B cell (primary cell): ENCODE measurements at regions not wholly inside any gene's neighbourhood (a gene's known extent, or its start where the extent isn't known, plus 50 kb on each side); places are given as distances from the start of the nearest gene placed in this dataset.

ENCODE experiments used
- ATAC-seq: fragments of 200-7000 bp; cut with Tn5 transposase; one replicate; pipeline ENCODE4 v1.10.0; 2021; ENCODE audit warnings: low read depth, mild to moderate bottlenecking, moderate number of reproducible peaks, moderate library complexity
- CTCF ChIA-PET: fragments of 350-600 bp; sonication (Branson Sonifier 250); formaldehyde crosslinking; loops from one replicate; lab custom pipeline; 2021; ENCODE audit warnings: antibody characterized with exemption, inconsistent platforms; lab: Charles Lee
- POLR2A ChIA-PET: fragments of 350-600 bp; sonication (Branson Sonifier 250); formaldehyde crosslinking; loops from one replicate; lab custom pipeline; 2021; ENCODE audit warnings: antibody characterized with exemption; lab: Charles Lee
- DNase-seq: peaks from one replicate; pipeline ENCODE4 v3.0.0; 2013
- H2AFZ ChIP-seq: 2 replicates; pipeline ENCODE4 v1.6.1; 2012; ENCODE audit warnings: mild to moderate bottlenecking, low read depth, low read length; ENCODE audit not compliant: insufficient read depth, poor library complexity, severe bottlenecking
- H3K27ac ChIP-seq, 2 donors: 1 replicate in 1 of 2; 2 replicates in 1 of 2; pipeline ENCODE4 v1.5.1; 2012 to 2013; ENCODE audit warnings: low read length in 2 of 2, mild to moderate bottlenecking in 2 of 2, moderate library complexity in 1 of 2
- H3K27me3 ChIP-seq, 4 experiments: fragments of 200-600 bp in 1 of 4; sonication (generic) in 1 of 4; replicated peaks in 1 of 4; 1 replicate in 2 of 4; 2 replicates in 2 of 4; pipeline versions ENCODE4 v1.6.1 to v1.7.0; 2013 to 2016; ENCODE audit warnings: low read length in 3 of 4, mild to moderate bottlenecking in 2 of 4, mixed read lengths in 1 of 4, moderate library complexity in 1 of 4; ENCODE audit not compliant: insufficient read depth in 4 of 4, control insufficient read depth in 3 of 4; ENCODE audit errors: control extremely low read depth in 1 of 4
- H3K36me3 ChIP-seq, 2 experiments: replicated peaks in 1 of 2; 1 replicate in 1 of 2; 2 replicates in 1 of 2; pipeline versions ENCODE4 v1.6.1 to v1.7.1; 2013; ENCODE audit warnings: low read length in 1 of 2; ENCODE audit not compliant: insufficient read depth in 2 of 2, control insufficient read depth in 1 of 2; ENCODE audit errors: control extremely low read depth in 1 of 2, extremely low read depth in 1 of 2
- H3K4me1 ChIP-seq, 2 donors: fragments of 200-600 bp in 1 of 2; sonication (generic) in 1 of 2; 1 replicate in 1 of 2; 2 replicates in 1 of 2; pipeline versions ENCODE4 v1.5.1 to v1.6.1; 2013 to 2017; ENCODE audit warnings: low read length in 2 of 2; ENCODE audit not compliant: control insufficient read depth in 2 of 2, insufficient read depth in 2 of 2
- H3K4me2 ChIP-seq: replicated peaks from 2 replicates; pipeline ENCODE3; 2012; ENCODE audit warnings: mild to moderate bottlenecking, low read depth, low read length; ENCODE audit not compliant: poor library complexity, severe bottlenecking
- H3K4me3 ChIP-seq, 5 experiments: fragments of 200-600 bp in 1 of 5; sonication (generic) in 1 of 5; 1 replicate in 3 of 5; 2 replicates in 2 of 5; pipeline versions ENCODE4 v1.5.1 to v1.7.0; 2011 to 2016; ENCODE audit warnings: low read length in 4 of 5, mild to moderate bottlenecking in 4 of 5, low read depth in 2 of 5, control low read depth in 1 of 5, moderate library complexity in 1 of 5; ENCODE audit not compliant: insufficient read depth in 1 of 5; ENCODE audit errors: control extremely low read depth in 1 of 5, extremely low read depth in 1 of 5
- H3K79me2 ChIP-seq: fragments of 200-600 bp; sonication (generic); one replicate; pipeline ENCODE4 v1.6.0; 2016; ENCODE audit warnings: low read length; ENCODE audit not compliant: control insufficient read depth, insufficient read depth
- H3K9ac ChIP-seq: fragments of 200-600 bp; sonication (generic); 2 replicates; pipeline ENCODE4 v1.6.1; 2017; ENCODE audit warnings: mild to moderate bottlenecking, low read length, moderate library complexity
- H3K9me3 ChIP-seq, 3 donors: one replicate each; pipeline versions ENCODE4 v1.6.1 to v1.7.1; 2013; ENCODE audit warnings: low read length in 2 of 3; ENCODE audit not compliant: control insufficient read depth in 2 of 3, insufficient read depth in 1 of 3; ENCODE audit errors: control extremely low read depth in 1 of 3
- H4K20me1 ChIP-seq: 2 replicates; pipeline ENCODE4 v1.6.0; 2012; ENCODE audit warnings: mild to moderate bottlenecking, low read length; ENCODE audit not compliant: insufficient read depth, control insufficient read depth, poor library complexity, severe bottlenecking
- H3K27ac Mint-ChIP-seq: one replicate; pipeline ENCODE4 v1.8.0; 2021; ENCODE audit warnings: mixed read lengths
- H3K27me3 Mint-ChIP-seq: one replicate; pipeline ENCODE4 v1.8.0; 2021; ENCODE audit warnings: mixed read lengths
- H3K4me1 Mint-ChIP-seq: one replicate; pipeline ENCODE4 v1.8.0; 2021; ENCODE audit warnings: mixed read lengths
- H3K4me3 Mint-ChIP-seq: one replicate; pipeline ENCODE4 v1.8.0; 2021; ENCODE audit warnings: mixed read lengths
- H3K9me3 Mint-ChIP-seq: one replicate; pipeline ENCODE4 v1.8.0; 2022; ENCODE audit warnings: mixed read lengths; ENCODE audit not compliant: insufficient read depth
- CTCF ChIP-seq: fragments of 200-600 bp; IDR thresholded peaks from one replicate; pipeline ENCODE4 v1.8.0; 2022; ENCODE audit warnings: antibody characterized with exemption, mild to moderate bottlenecking
- EZH2 ChIP-seq: IDR thresholded peaks from 2 replicates; pipeline ENCODE4 v1.6.1; 2012; ENCODE audit warnings: borderline replicate concordance, low read depth, mild to moderate bottlenecking, moderate library complexity, low read length; ENCODE audit not compliant: insufficient read depth, poor library complexity, severe bottlenecking
- WGBS: methylation state at CpG from one replicate; pipeline ENCODE4 v1.1.5; 2013; ENCODE audit warnings: missing lambda C conversion rate; ENCODE audit not compliant: insufficient coverage; 5-methylcytosine and 5-hydroxymethylcytosine counted together
- intact Hi-C: fragments of 100-400 bp; cut with micrococcal nuclease; formaldehyde crosslinking; loops from one replicate; pipeline ENCODE4 v1.10.0; 2022

- CTCF ChIA-PET: no interaction called here
- no peak for ATAC-seq
Observed at GRCh38 chr6:63424636-63425035, 104.9 kb upstream of the LGSN start.

GRCh38 chr6:63425493-63425892 lies 105.7 kb upstream of the LGSN start:
- Histone ChIP-seq H2AFZ (no peak overlapping the region), H3K9me3 (peaks cover 0 to 11% (median 0%) of the 10 kb centered on the region in 3 donors), H4K20me1 (no peaks in the 10 kb centered on the region), H3K79me2 (no peaks in the 10 kb centered on the region), H3K36me3 (no peaks in the 10 kb centered on the region), H3K4me3 (no peak overlapping the region), H3K4me2 (no peak overlapping the region), H3K27ac (no peak overlapping the region), H3K27me3 (no peaks in the 10 kb centered on the region), H3K4me1 (no peaks in the 10 kb centered on the region), H3K9ac (no peak overlapping the region)
- intact Hi-C loops: no loop called here
- no peak for DNase-seq
- peaks cover 1% of the 10 kb centered on the region for H3K9me3 Mint-ChIP-seq
- H3K4me1 Mint-ChIP-seq: no peaks in the 10 kb centered on the region
- H3K4me3 Mint-ChIP-seq: no peak overlapping the region
- peaks cover under 1% of the 10 kb centered on the region for H3K27me3 Mint-ChIP-seq
- POLR2A ChIA-PET: no interaction called here
- no peak for ATAC-seq
- CTCF ChIA-PET: no interaction called here
- no peak overlapping the region for H3K27ac Mint-ChIP-seq
- TF ChIP-seq CTCF (no peak), EZH2 (no peak)
- 100% methylated on average over 2 of the region's 2 CpGs for WGBS

More at GRCh38 chr6:63424636-63425035, 104.9 kb upstream of the LGSN start:
- no peak overlapping the region for H3K4me3 Mint-ChIP-seq
- no peaks in the 10 kb centered on the region for H3K4me1 Mint-ChIP-seq
- Histone ChIP-seq H3K9me3 (peaks cover 0 to 15% (median 0%) of the 10 kb centered on the region in 3 donors), H3K4me3 (no peak overlapping the region), H3K4me2 (no peak overlapping the region), H3K27me3 (no peaks in the 10 kb centered on the region), H3K79me2 (no peaks in the 10 kb centered on the region), H3K9ac (no peak overlapping the region), H4K20me1 (no peaks in the 10 kb centered on the region), H3K27ac (no peak overlapping the region), H2AFZ (no peak overlapping the region), H3K4me1 (no peaks in the 10 kb centered on the region), H3K36me3 (no peaks in the 10 kb centered on the region)
- no CpG with 5 or more reads among the region's 1 CpG for WGBS
- no peak for TF ChIP-seq CTCF
- TF ChIP-seq EZH2: no peak
- intact Hi-C loops: no loop called here
- no peak for DNase-seq
- H3K9me3 Mint-ChIP-seq: peaks cover 2% of the 10 kb centered on the region
- H3K27ac Mint-ChIP-seq: no peak overlapping the region
- no peaks in the 10 kb centered on the region for H3K27me3 Mint-ChIP-seq
- POLR2A ChIA-PET: no interaction called here
